HL-60/S4 treated with phorbol 12-myristate 13-acetate at 8.2 ng/mL for 4 days and 3 days (cell line): ENCODE measurements at regions not wholly inside any gene's neighbourhood (a gene's known extent, or its start where the extent isn't known, plus 50 kb on each side); places are given as distances from the start of the nearest gene placed in this dataset.
"Not testable (repeated sequence)": the region's sequence is repeated elsewhere in the genome, so short reads cannot be mapped to it uniquely, and the experiment has no call there.

Source experiments
- in situ Hi-C: fragments of 300-500 bp; cut with MboI; formaldehyde crosslinking; loops from 2 replicates; pipeline ENCODE4 v1.15.0; 2022; ENCODE audit warnings: low sequenced_read_pairs

DNA sequence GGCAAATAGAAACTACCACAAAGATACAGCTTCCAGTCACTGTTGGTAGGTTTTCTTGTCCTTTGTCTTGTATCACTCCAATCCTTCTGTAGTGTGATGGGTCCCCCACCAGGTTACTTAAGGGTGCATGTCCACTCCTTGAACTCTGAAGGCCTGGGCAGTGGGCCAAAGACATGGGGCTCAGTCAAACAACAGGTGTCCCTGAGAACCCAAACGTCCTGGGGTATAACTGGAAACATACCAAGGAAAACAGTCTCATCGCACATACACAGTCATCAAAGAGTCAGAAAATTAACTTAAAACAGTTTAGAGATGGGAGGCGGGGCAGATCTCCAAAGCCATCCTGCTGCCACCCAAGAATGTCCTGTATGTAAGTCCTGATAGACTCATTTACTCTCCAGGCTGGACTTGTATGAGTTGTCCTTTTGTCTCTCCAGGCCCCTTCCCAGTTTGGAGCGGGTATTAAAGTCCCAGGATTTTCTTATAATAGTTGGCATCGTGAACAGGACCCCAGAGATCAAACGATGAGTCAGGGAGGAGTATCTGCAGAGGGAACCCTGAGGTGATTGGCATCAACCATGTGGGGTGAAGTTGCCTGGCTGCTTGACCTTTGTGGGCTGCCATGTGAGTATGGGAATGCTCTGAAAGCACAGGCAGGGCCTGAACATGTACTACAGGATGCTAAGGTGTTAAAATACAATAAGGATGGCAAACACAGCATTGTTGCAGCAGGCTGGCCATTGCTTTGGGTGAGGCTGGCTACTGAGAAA is 613.2 kb upstream of the KLF12 start:
- in situ Hi-C loops: no loop called here

- in situ Hi-C loops: no loop called here
These were observed 609.8 kb upstream of the KLF12 start for GRCh38 chr13:74743992-74744391.

DNA sequence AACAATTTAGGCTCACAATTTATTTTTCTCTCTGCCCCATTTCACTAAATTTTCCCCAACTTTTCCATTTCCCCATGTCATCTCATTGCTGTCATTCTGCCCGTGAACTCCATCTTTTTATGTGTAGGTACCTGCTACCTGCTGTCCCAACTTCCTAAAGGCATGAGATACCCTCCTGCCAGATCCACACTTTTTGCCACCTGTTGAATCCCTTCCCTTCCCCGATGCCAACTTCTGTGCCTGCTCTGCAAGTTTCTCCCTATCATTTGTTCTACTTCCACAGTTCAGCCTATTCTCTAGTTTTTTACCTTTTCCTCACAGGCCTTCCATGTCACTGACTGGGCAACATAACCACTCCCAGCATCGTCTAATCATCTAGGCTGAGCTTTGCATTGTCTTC is 607.5 kb upstream of the KLF12 start:
- in situ Hi-C loops: no loop called here

- in situ Hi-C loops: no loop called here
These were observed 598.7 kb upstream of the KLF12 start for GRCh38 chr13:74732736-74733385.

DNA sequence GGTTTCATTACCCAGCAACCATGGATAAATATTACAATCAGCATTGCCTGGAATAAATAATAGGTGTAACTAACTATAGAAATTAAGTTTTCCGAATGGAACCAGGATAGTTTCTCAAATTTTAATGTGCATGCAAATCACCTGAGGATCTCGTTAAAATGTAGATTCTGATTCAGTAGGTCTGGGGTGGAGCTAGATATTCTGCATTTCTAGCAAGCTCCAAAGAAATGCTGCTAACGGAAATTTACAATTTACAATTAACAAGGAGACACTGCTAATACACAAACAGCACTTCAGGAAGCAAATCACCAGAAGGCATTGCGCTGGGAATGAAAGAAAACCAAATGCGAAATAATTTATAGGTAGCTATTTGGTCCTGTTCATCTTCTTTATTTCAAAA is 597.5 kb upstream of the KLF12 start:
- in situ Hi-C loops: no loop called here

GRCh38 chr13:74730556-74731331 is 596.5 kb upstream of the KLF12 start:
- in situ Hi-C loops: no loop called here

- in situ Hi-C loops: no loop called here
These were observed 592.0 kb upstream of the KLF12 start for GRCh38 chr13:74726206-74726605.

- in situ Hi-C loops: not testable (repeated sequence)
These were observed 584.1 kb upstream of the KLF12 start for GRCh38 chr13:74718232-74718842.

- in situ Hi-C loops: no loop called here
These were observed 581.5 kb upstream of the KLF12 start for GRCh38 chr13:74715718-74716117.

- in situ Hi-C loops: no loop called here
These were observed 575.8 kb upstream of the KLF12 start for GRCh38 chr13:74710006-74710405.

DNA sequence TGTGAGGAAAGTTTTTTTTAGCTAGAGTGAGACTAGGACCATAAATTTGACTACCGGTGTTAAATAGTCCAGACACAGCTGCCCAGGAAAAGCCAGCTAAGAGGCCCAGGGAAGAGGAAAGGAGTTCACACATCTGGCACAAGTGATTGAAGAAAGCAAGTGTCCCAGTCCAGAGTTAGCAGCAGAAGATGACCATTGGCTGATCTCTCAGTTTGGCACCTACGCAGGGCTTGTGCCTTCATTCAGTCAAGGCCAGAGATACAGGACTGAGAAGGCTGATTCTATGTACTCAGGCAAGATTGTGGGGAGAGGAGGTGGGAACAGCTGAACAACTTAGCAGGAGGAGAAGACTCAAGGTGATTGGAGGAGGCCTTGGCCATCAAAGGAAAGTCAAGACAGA is 575.0 kb upstream of the KLF12 start:
- in situ Hi-C loops: no loop called here

DNA sequence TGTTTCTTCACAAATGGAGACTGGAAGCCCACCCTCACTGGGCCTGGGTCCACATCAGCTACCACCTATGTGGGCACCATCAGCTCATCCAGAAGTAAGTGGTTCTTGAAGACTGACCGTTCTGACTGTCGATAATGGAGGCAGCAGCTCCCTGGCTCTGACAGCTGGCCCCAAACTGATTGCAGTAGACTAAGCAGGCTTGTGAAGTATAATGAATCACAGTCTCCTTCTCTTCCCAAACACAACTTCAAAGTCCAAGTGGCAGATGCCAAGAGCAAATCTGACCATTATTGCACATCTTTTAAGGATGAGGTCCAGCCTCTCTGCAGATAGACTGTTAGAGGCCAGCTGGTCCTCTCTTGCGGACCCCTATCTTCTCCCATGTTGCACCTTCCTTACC is 574.4 kb upstream of the KLF12 start:
- in situ Hi-C loops: no loop called here

- in situ Hi-C loops: no loop called here
These were observed 573.1 kb upstream of the KLF12 start for GRCh38 chr13:74707291-74707690.

DNA sequence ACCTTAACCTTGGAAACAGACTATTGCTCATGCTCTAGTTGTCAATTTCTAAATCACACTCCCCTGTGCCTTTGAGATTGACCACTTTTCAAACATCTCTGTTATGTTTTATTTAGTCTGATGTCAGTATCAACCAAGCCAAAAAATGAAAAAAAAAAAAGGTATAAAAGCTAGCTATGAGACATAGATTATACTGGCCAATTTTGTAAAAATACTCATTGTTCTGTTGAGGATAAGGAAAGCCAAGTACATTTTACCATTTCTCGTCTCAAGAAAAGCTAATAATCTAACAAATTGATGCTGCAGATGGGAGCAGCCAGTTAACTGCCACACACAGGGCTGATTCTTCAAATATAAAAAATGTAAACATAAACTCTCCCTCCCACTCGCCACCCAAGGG is 572.6 kb upstream of the KLF12 start:
- in situ Hi-C loops: no loop called here

DNA sequence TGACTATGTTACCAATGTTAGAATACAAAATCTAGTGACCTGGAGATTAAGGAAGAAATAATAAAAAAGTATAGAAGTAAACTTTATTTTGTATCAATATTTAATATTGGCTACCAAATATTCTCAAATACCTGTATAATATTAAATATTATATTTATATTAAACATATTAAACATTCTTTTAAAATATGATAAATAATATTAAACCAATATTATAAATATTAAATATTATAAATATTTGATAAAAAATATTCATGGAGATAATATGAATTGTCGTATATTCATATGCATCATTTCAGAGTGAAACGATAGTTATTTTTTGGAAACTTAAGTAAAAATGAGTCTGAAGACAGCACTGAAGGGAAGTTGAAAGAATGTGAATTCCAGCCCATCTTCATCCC is 571.2 kb upstream of the KLF12 start:
- in situ Hi-C loops: no loop called here

DNA sequence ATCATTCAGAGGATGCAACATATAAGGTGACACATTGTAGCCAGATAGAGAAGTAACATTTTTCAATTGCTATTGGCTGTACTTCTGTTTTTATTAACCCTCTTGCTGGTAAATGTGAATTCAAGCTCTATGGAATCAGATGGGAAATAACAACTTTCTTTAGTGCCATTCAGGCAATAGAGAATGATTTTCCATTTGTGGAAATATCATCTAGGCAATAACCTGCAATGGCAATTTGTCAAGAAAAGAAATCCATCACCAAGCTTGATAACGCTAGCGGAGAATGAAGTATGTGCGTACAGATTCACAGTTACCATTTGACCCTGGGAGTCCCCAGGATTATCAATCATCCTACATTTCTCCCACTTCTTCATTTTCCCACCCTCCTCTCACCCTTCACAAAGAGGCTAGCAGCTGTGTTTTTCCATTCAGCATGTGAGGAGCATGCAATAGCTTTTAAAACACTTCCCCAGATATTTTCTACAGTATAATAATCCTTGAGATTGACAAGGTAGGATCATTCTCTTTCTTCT is 569.7 kb upstream of the KLF12 start:
- in situ Hi-C loops: no loop called here

DNA sequence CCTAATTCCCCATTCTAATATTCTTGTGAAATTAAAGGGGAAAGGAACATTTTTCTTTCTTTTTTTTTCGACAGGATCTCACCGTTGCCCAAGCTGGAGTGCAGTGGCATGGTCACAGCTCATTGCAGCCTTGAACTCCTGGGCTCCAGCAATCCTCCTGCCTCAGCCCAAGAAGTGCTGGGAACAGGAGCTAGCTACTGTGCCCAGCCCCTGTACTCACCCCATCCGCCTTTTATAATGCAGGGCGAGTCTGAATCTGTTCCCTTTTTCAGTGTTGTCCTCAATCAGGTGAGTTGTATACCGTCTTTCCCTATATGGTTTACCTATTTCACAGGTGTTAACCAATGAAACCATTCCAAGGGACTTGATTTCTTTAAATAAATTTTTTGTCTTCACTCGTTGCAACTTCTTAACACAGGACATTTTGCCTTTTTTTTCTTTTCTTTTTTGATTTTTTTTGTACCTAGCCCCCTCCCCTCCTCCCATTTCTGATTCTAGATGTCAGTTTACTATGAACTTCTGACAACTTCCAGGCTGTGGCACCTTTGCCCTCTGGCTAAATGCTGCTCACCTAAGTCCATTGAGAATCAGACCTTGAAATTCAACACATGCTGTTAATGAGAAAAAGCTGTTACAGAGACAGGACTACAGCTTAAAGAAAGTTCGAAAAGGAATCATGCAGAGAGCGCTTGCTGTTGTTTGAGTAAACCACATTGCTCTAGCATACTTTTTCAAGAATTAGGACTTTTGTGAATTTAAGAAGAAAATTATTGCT is 562.1 kb upstream of the KLF12 start:
- in situ Hi-C loops: no loop called here

- in situ Hi-C loops: no loop called here
These were observed 561.0 kb upstream of the KLF12 start for GRCh38 chr13:74695021-74695800.

DNA sequence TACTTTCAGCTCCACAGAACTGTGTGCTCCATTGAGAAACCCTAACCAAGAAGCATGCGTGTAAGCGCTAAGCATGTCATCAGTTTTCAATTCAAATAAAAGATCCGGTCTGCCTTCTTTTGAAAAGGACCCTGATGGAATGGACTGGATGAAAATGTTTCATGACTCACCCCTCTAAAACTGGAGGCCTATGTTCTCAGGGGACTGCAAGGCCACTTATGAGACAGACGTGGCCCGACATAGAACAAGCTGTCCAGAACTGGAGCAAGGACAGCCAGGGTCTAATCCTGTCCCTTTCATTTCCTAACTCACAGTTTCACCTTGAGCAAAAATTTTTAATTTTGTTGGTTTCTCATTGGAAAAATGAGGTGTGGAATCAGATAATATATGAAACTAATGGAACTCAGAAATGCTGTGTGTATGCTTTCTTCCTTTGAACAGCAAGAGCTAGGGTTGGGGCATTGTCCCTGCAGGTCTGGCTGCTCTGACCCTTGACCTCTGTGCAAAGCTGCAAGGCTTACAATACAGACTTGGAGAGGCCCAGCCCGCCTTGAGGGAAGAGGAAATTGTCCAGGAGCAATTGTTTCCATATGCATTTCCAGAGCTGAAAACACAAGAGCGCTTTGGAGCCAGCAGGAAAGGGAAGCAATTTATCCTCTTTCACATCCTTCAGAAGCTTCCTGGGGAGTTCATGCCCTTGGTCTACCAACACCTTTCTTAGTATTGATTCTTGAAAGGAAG is 553.4 kb upstream of the KLF12 start:
- in situ Hi-C loops: no loop called here
